Jurkat, Clone E6-1 (cell line): ENCODE measurements at regions not wholly inside any gene's neighbourhood (a gene's known extent, or its start where the extent isn't known, plus 50 kb on each side); places are given as distances from the start of the nearest gene placed in this dataset.

Source experiments
- DNase-seq: peaks from one replicate; pipeline ENCODE4 v3.0.0-alpha.2; 2011; ENCODE audit warnings: low read depth, low spot score
- H3K4me3 ChIP-seq: 2 replicates; pipeline ENCODE4 v1.5.1; 2011; ENCODE audit warnings: mild to moderate bottlenecking, low read length, control low read depth, moderate library complexity

GRCh38 chr12:94704452-94705306 lies 54.3 kb upstream of the TMCC3 start:
- H3K4me3 ChIP-seq: no peak overlapping the region
- DNase-seq: no peak

GRCh38 chr12:94702696-94703095 lies 52.3 kb upstream of the TMCC3 start:
- DNase-seq: no peak
- H3K4me3 ChIP-seq: no peak overlapping the region

- no peak overlapping the region for H3K4me3 ChIP-seq
- DNase-seq: no peak
Observed at GRCh38 chr12:94701711-94702110, 51.4 kb upstream of the TMCC3 start.

GRCh38 chr12:94700662-94701061 lies 50.3 kb upstream of the TMCC3 start:
- DNase-seq: no peak

More at GRCh38 chr12:94700662-94701061, 50.3 kb upstream of the TMCC3 start:
- no peak overlapping the region for H3K4me3 ChIP-seq
